HG02588 (cell line): ENCODE measurements at regions not wholly inside any gene's neighbourhood (a gene's known extent, or its start where the extent isn't known, plus 50 kb on each side); places are given as distances from the start of the nearest gene placed in this dataset.
"Not testable (repeated sequence)": the region's sequence is repeated elsewhere in the genome, so short reads cannot be mapped to it uniquely, and the experiment has no call there.

Source experiments
- ATAC-seq: cut with Tn5 transposase; IDR thresholded peaks from one replicate; pipeline ENCODE4 v1.9.1; 2021; ENCODE audit warnings: mild to moderate bottlenecking, moderate library complexity; ENCODE audit not compliant: unreplicated experiment

- no peak for ATAC-seq
Measured at GRCh38 chr7:66535414-66536329, 93.0 kb upstream of the KCTD7 start.

- ATAC-seq: no peak
Measured at GRCh38 chr7:66537380-66537779, 91.3 kb upstream of the KCTD7 start.

- no peak for ATAC-seq
Measured at GRCh38 chr7:66537876-66538275, 90.8 kb upstream of the KCTD7 start.

GRCh38 chr7:66539264-66539623 lies 89.4 kb upstream of the KCTD7 start:
- ATAC-seq: no peak

DNA sequence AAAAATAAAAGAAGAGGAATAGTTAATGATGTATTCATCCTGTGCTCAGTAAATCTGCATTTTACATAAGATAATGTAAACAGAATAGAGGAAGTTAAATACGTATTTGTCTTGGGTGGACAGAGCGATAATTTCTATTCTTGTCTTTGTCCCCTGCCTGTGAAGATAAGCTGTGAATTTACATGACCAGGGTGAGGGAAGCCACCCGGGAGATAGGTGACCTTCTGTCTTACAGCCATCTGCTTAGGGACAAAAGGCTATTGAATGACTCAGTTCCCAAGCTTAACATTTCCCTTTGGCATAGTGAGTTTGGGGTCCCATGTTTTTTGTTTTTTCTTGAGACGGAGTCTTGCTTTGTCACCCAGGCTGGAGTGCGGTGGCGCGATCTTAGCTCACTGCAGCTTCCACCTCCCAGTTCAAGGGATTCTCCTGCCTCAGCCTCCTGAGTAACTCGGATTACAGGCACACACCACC lies 88.7 kb upstream of the KCTD7 start:
- ATAC-seq: no peak

DNA sequence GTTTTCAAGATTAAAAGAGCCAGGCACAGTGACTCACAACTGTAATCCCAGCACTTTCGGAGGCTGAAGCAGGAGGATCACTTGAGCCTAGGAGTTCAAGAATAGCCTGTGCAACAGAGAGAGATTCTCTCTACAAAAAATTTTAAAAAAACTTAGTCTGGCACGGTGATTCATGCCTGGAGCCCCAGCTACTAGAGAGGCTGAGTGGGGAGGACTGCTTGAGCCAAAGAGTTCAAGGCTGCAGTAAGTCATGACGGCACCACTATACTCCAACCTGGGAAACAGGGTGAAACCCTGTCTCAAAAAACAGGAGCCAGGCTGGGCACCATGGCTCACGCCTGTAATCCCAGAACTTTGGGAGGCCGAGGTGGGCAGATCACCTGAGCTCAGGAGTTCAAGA lies 86.6 kb upstream of the KCTD7 start:
- ATAC-seq: no peak

DNA sequence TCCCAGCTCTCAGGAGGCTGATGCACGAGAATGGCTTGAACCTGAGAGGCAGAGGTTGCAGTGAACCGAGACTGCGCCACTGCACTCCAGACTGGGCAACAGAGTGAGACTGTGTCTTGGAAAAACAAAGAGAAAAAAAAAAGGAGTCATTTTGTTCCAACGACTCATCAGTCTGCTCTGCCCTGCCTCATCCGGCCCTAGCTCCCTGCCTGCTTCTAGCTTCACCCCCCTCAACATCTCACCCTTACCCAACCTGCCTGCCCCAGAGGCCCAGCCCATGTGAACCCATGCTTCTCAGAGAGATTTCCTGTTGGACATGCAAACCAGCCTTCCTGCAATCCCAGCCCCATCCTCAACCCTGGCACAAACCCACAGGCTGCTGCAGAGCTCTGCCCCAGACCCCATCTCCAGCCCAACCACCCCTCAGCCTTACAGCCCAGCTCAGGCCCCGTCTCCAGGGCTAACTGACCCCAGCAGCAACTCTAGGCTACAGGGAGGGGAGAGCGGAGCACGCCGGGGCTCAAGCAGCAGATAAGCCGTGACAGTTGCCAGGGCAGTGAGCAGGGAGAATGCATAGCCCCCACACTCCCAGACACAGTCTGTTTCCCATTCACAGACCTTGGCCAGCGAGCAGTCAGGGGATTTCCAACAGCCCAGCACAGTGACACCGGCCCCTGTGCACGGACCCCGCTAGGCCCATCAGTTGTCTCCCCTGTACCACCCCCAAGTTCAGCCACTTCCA lies 86.0 kb upstream of the KCTD7 start:
- no peak for ATAC-seq

DNA sequence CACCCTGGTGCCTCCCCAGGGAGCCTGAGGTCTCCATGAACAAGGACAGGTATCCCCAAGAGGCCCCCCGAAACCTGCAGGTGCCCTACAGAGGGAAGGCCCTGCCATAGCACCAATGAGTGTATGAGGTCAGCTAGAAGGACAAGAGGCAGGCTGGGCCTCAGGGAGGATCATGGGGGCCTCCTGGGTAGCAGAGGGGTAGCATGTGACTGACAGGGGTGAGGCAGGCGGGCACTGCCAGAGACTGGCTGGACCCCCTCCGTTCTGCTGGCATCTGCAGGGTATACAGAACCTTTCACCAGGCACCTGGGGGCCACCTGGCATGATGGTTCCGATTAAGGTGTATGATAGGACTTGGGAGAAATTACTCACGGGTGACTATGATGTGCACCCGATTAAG lies 79.2 kb upstream of the KCTD7 start:
- no peak for ATAC-seq

DNA sequence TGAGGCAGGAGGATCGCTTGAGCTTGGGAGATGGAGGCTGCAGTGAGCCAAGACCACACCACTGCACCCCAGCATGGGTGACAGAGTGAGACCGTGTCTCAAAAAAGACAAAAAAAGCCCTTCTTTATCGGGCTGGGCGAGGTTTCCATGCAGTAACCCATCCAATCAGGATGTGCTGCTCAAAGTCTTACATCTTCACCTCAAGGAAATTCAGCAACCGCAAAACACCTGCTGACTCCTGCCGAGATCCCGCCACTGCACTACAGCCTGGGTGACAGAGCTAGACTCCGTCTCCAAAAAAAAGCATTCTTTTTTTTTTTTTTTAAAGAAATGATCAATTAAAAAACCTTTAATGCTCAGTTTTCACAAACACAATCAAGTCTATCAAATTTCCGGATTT lies 75.7 kb upstream of the KCTD7 start:
- no peak for ATAC-seq

DNA sequence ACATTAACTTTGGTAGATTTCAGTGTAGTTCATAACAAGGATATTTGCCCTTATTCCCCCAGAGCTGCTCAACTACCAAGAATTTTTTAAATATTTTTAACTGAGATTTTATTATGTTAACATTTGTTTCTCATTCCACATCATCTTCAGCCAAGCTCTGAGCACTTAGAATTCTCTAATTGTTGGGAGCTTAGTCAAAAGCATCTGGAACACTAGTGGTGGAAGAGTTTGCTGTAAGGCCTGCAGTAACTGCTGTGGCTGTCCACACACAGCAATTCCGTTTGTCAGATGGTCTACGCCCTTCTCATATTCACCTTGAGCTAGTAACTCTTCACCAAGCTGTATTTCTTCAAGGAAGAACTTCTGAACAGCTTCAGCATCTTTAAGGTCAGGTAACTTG lies 75.0 kb upstream of the KCTD7 start:
- ATAC-seq: not testable (repeated sequence)

DNA sequence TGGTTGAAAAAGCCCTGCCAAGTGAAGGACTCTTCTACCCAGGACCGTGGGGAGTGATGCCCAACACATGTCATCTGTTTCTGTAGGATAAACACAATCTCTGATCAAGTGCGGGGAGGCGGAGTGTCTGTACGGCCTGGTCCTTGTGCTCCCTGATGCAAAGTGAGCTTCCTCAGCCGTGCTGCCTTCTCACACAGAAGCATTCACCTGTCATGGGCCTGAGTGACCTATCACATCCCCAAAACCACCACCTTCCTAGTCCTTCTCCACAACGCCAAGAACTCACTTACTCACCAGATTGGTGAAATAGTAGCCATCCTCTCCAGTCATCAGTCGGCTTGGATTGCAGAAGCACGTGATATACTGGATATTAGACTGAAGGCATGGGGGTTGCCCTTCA lies 74.4 kb upstream of the KCTD7 start:
- not testable (repeated sequence) for ATAC-seq

GRCh38 chr7:66554842-66555430 lies 73.7 kb upstream of the KCTD7 start:
- not testable (repeated sequence) for ATAC-seq

- no peak for ATAC-seq
Measured at GRCh38 chr7:66556177-66556548, 72.5 kb upstream of the KCTD7 start.

- ATAC-seq: no peak
Measured at GRCh38 chr7:66556549-66557213, 72.0 kb upstream of the KCTD7 start.

GRCh38 chr7:66557214-66558200 lies 71.2 kb upstream of the KCTD7 start:
- peak; percentile 64 for ATAC-seq

GRCh38 chr7:66558201-66558641 lies 70.5 kb upstream of the KCTD7 start:
- ATAC-seq: no peak

- ATAC-seq: no peak
Measured at GRCh38 chr7:66558660-66559465, 69.8 kb upstream of the KCTD7 start.

DNA sequence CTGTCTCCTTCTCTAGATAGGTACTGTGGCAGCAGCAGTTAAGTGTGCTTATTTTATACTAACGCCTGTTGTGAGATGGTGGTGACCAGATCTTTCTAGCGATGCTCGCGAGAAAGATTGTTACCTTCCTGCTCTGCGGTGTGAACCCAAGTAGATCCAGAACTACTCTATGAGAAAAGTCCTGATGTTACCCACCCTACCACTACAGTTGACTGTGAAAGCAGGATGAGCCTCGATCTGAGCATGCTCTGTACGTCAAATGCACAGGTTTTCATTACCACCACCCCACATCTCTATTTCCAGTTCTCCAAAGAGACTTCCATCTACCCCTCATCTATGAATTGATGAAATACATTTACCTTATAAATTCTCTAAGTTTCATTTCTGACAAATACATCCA lies 64.6 kb upstream of the KCTD7 start:
- ATAC-seq: no peak

- ATAC-seq: not testable (repeated sequence)
Measured at GRCh38 chr7:66570179-66570578, 58.5 kb upstream of the KCTD7 start.
